ENCODE measurements at regions not wholly inside any gene's neighbourhood (a gene's known extent, or its start where the extent isn't known, plus 50 kb on each side); places are given as distances from the start of the nearest gene placed in this dataset.
"Not testable (repeated sequence)": the region's sequence is repeated elsewhere in the genome, so short reads cannot be mapped to it uniquely, and the experiment has no call there.

GRCh38 chr1:79519084-79519760 is 512.7 kb upstream of the ADGRL4 start:
- DNase-seq: no peak

GRCh38 chr1:79517470-79518224 is 511.1 kb upstream of the ADGRL4 start:
- DNase-seq: no peak

- no peak for DNase-seq
These were observed 501.2 kb upstream of the ADGRL4 start for GRCh38 chr1:79507770-79508169.

- no peak for DNase-seq
These were observed 494.6 kb upstream of the ADGRL4 start for GRCh38 chr1:79501153-79501552.

- DNase-seq: no peak
These were observed 493.0 kb upstream of the ADGRL4 start for GRCh38 chr1:79499541-79499940.

GRCh38 chr1:79497193-79497773 is 490.8 kb upstream of the ADGRL4 start:
- DNase-seq: peak; percentile 2 to 25

- DNase-seq: no peak
These were observed 489.6 kb upstream of the ADGRL4 start for GRCh38 chr1:79496129-79496528.

GRCh38 chr1:79493702-79494101 is 487.2 kb upstream of the ADGRL4 start:
- DNase-seq: not testable (repeated sequence)

- DNase-seq: not testable (repeated sequence)
These were observed 482.1 kb upstream of the ADGRL4 start for GRCh38 chr1:79488572-79489121.

- no peak for DNase-seq
These were observed 472.3 kb upstream of the ADGRL4 start for GRCh38 chr1:79478728-79479373.

- no peak for DNase-seq
These were observed 471.6 kb upstream of the ADGRL4 start for GRCh38 chr1:79478160-79478559.

- DNase-seq: no peak
These were observed 465.6 kb upstream of the ADGRL4 start for GRCh38 chr1:79472067-79472656.

- DNase-seq: no peak
These were observed 462.6 kb upstream of the ADGRL4 start for GRCh38 chr1:79469139-79469538.

- no peak for DNase-seq
These were observed 454.4 kb upstream of the ADGRL4 start for GRCh38 chr1:79460773-79461436.

GRCh38 chr1:79457562-79458224 is 451.2 kb upstream of the ADGRL4 start:
- no peak for DNase-seq

- DNase-seq: no peak
These were observed 441.9 kb upstream of the ADGRL4 start for GRCh38 chr1:79448426-79448825.

- no peak for DNase-seq
These were observed 434.7 kb upstream of the ADGRL4 start for GRCh38 chr1:79441238-79441637.

- no peak for DNase-seq
These were observed 431.0 kb upstream of the ADGRL4 start for GRCh38 chr1:79437540-79437939.

GRCh38 chr1:79431340-79431739 is 424.8 kb upstream of the ADGRL4 start:
- no peak for DNase-seq

- DNase-seq: no peak
These were observed 423.9 kb upstream of the ADGRL4 start for GRCh38 chr1:79430437-79430836.

GRCh38 chr1:79422726-79423125 is 416.2 kb upstream of the ADGRL4 start:
- no peak for DNase-seq

GRCh38 chr1:79398501-79398900 is 392.0 kb upstream of the ADGRL4 start:
- no peak for DNase-seq
